22Rv1 (cell line): ENCODE measurements at regions not wholly inside any gene's neighbourhood (a gene's known extent, or its start where the extent isn't known, plus 50 kb on each side); places are given as distances from the start of the nearest gene placed in this dataset.

Source experiments
- H3K27ac ChIP-seq: fragments of 450-650 bp; 2 replicates; pipeline ENCODE4 v1.5.1; 2017
- ZFX ChIP-seq: fragments of 450-650 bp; IDR thresholded peaks from 2 replicates; pipeline ENCODE4 v1.6.1; 2017; ENCODE audit warnings: antibody characterized with exemption, borderline replicate concordance
- TF ChIP-seq, protein P1 (sequence below): fragments of 450-650 bp; IDR thresholded peaks from 2 replicates; pipeline ENCODE4 v1.5.1; 2017; ENCODE audit warnings: mild to moderate bottlenecking

- TF ChIP-seq, protein P1, sequence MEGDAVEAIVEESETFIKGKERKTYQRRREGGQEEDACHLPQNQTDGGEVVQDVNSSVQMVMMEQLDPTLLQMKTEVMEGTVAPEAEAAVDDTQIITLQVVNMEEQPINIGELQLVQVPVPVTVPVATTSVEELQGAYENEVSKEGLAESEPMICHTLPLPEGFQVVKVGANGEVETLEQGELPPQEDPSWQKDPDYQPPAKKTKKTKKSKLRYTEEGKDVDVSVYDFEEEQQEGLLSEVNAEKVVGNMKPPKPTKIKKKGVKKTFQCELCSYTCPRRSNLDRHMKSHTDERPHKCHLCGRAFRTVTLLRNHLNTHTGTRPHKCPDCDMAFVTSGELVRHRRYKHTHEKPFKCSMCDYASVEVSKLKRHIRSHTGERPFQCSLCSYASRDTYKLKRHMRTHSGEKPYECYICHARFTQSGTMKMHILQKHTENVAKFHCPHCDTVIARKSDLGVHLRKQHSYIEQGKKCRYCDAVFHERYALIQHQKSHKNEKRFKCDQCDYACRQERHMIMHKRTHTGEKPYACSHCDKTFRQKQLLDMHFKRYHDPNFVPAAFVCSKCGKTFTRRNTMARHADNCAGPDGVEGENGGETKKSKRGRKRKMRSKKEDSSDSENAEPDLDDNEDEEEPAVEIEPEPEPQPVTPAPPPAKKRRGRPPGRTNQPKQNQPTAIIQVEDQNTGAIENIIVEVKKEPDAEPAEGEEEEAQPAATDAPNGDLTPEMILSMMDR, result no peak
- no peak for TF ChIP-seq ZFX
Observed at GRCh38 chr11:123357990-123358827, 71.9 kb upstream of the GRAMD1B start.

DNA sequence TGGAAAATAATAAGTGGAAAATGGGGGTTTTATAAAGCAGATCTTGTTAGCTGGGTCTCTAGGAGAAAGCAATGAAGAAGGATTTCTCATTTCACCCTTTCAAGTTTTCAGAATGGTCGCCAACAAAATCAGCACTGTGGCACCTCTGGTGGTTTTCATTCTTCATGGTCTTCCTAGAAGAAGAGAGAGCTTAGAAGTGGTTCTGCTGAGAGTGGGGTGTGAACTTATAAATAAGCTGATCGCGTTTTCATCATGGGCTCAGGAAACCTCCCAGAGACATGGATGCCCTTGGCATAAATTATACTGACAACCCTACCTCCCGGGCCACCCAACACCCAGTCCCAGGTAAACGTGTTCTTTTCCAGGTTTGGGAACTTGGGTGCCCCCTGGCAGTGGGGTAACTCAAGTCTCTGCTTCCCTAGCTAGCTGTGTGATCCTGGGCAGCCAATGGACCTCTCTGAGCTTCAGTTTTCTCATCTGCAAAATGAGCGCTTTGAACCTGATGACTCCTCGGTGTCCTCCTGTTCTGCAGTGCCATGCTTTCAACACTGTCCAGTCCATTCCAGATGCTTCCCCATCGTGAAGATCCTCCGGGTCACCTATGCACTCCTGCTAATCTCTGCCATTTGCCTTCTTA, 72.6 kb upstream of the GRAMD1B start:
- no peak for TF ChIP-seq ZFX
- TF ChIP-seq, protein P1, result no peak
- no peak overlapping the region for H3K27ac ChIP-seq

More at GRCh38 chr11:123357990-123358827, 71.9 kb upstream of the GRAMD1B start:
- no peak overlapping the region for H3K27ac ChIP-seq

DNA sequence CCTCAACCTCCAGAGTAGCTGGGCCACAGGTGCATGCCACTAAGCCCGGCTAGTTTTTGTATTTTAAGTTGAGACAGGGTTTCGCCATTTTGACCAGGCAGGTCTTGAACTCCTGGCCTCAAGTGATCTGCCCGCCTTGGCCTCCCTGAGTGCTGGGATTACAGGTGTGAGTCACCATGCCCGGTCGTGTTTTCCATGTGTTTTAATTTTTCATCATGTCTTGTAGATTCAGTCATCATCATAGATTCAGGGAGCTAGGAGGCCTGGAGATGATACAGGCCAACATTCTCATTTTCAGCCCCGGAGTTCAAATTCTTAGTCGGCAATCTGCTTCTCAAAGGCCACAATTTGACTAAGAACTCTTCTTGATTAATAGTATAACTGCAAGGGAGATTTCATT, 73.5 kb upstream of the GRAMD1B start:
- TF ChIP-seq ZFX, result no peak
- TF ChIP-seq, protein P1, result no peak
- H3K27ac ChIP-seq, result no peak overlapping the region

DNA sequence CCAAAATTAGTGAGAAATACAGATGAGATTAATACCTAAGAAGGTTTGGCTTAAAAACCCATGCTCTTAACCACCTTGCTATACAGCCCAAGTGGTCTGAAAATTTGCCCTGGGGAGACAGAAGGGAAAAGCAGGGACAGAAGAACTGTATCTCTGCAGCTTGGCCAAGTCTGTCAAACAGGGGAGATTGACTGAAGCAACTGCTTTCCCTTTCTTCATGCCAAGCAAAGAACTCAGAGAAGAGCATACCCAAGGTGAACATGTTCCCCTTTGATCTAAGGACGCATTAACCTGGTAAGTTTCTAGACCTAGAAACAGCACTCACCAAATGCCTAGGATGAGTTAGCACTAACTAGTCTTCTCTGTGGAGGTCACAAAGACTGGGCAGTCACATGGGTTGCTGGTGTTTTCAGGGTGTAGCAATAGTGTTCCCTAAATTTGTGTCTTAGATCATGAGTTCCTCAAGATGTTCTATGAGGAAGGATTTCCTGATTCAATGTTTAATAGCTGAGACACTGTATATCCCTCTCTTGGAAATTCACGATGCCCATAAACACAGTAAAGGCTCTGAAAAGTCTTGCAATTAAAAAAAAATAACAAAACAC, 75.6 kb upstream of the GRAMD1B start:
- TF ChIP-seq ZFX, result no peak
- TF ChIP-seq, protein P1, result no peak
- no peak overlapping the region for H3K27ac ChIP-seq

DNA sequence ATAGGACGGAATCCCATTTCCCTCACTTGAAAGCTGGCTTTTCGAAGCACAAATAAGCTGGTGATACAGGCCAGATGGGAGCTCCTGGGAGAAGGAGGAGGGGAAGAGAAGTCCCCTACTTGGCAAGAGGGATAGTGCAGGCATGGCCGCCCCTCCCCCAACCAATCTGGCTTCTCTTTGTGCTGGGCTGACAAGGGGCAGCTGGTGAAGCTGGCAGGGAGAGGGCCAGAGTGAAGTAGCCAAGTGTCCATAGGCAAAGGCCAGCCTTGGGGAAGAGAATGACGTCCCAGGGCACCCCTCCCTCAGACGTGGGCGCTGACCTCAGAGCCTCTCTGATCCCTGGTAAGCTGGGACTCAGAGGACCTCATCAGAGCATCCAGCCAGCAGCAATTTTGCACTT, 78.7 kb upstream of the GRAMD1B start:
- no peak for TF ChIP-seq ZFX
- TF ChIP-seq, protein P1, result no peak
- no peak overlapping the region for H3K27ac ChIP-seq

GRCh38 chr11:123349382-123349781, 80.7 kb upstream of the GRAMD1B start:
- H3K27ac ChIP-seq, result no peak overlapping the region
- TF ChIP-seq ZFX, result no peak
- TF ChIP-seq, protein P1, result no peak
